K562 (cell line): ENCODE measurements at regions not wholly inside any gene's neighbourhood (a gene's known extent, or its start where the extent isn't known, plus 50 kb on each side); places are given as distances from the start of the nearest gene placed in this dataset.

Experiments
- ATAC-seq: fragments of 200-7000 bp; cut with Tn5 transposase; 3 replicates; pipeline ENCODE4 v1.9.1; 2020; ENCODE audit warnings: moderate library complexity
- BruUV-seq: library from RNA; stranded (reverse); fragments of 400-500 nt; replicated peaks from 2 replicates; lab custom pipeline; 2021; lab: Mats Ljungman, UMichigan
- CTCF ChIA-PET: fragments of 300-600 bp; formaldehyde crosslinking; extraction: SDS; loops from one replicate; lab custom pipeline; 2021; ENCODE audit warnings: low intra/inter-chr PET ratio; lab: Yijun Ruan, JAX
- POLR2A ChIA-PET: fragments of 300-600, 350-650 bp; sonication (Branson Sonifier 250); formaldehyde crosslinking; extraction: SDS; loops from one replicate; lab custom pipeline; 2021; ENCODE audit warnings: antibody characterized with exemption, inconsistent platforms; lab: Yijun Ruan, JAX
- DNase-seq, 4 experiments: peaks; one replicate each; pipeline versions ENCODE4 v3.0.0 to v3.0.0-alpha.2; 2011 to 2018; ENCODE audit warnings: low spot score in 3 of 4, mixed read lengths in 3 of 4; ENCODE audit errors: extremely low read depth in 1 of 4
- FAIRE-seq: peaks from 2 replicates; lab custom pipeline; 2011; peaks lifted over from hg19 to GRCh38; lab: Jason Lieb, UNC
- H2AFZ ChIP-seq: 2 replicates; pipeline ENCODE4 v1.6.0; 2011; ENCODE audit warnings: low read depth, low read length, control low read depth, inconsistent platforms
- H3K27ac ChIP-seq: fragments of 200-600 bp; 3 replicates; pipeline ENCODE4 v1.8.0; 2011; ENCODE audit warnings: low read depth, mild to moderate bottlenecking, control low read depth, inconsistent platforms, low read length, moderate library complexity, mixed read lengths; ENCODE audit errors: extremely low read depth
- H3K27me3 ChIP-seq, 2 experiments: fragments of 300-600 bp in 1 of 2; 2 replicates in 1 of 2; 3 replicates in 1 of 2; pipeline versions ENCODE4 v1.6.0 to v1.8.0; 2011; ENCODE audit warnings: inconsistent platforms in 2 of 2, low read length in 2 of 2, mild to moderate bottlenecking in 1 of 2, mixed read lengths in 1 of 2, moderate library complexity in 1 of 2; ENCODE audit not compliant: control insufficient read depth in 2 of 2, insufficient read depth in 2 of 2
- H3K36me3 ChIP-seq: fragments of 300-600 bp; 3 replicates; pipeline ENCODE4 v1.8.0; 2011; ENCODE audit warnings: mild to moderate bottlenecking, low read length, inconsistent platforms; ENCODE audit not compliant: control insufficient read depth, insufficient read depth
- H3K4me1 ChIP-seq, 2 experiments: fragments of 200-600 bp in 1 of 2; replicated peaks in 1 of 2; 2 replicates in 1 of 2; 3 replicates in 1 of 2; pipeline versions ENCODE4 v1.5.1 to v1.8.0; 2011; ENCODE audit warnings: inconsistent platforms in 2 of 2, low read length in 2 of 2, mild to moderate bottlenecking in 1 of 2, mixed read lengths in 1 of 2, moderate library complexity in 1 of 2; ENCODE audit not compliant: control insufficient read depth in 2 of 2, insufficient read depth in 2 of 2
- H3K4me2 ChIP-seq: 2 replicates; pipeline ENCODE4 v1.6.1; 2011; ENCODE audit warnings: low read length, control low read depth, inconsistent platforms, mixed read lengths; ENCODE audit not compliant: insufficient read depth
- H3K4me3 ChIP-seq: fragments of 200-600 bp; sonication (generic), shearing (Covaris generic); 2 replicates; pipeline ENCODE4 v1.5.1; 2016; ENCODE audit warnings: control low read depth, inconsistent platforms
- H3K79me2 ChIP-seq: fragments of 200-600 bp; 3 replicates; pipeline ENCODE4 v1.8.0; 2011; ENCODE audit warnings: low read length, inconsistent platforms; ENCODE audit not compliant: control insufficient read depth, insufficient read depth
- H3K9ac ChIP-seq, 2 experiments: 2 replicates each; pipeline versions ENCODE4 v1.6.0 to v1.6.1; 2011; ENCODE audit warnings: low read depth in 2 of 2, low read length in 2 of 2, control low read depth in 1 of 2, inconsistent platforms in 1 of 2, mild to moderate bottlenecking in 1 of 2, mixed read lengths in 1 of 2; ENCODE audit not compliant: insufficient read depth in 1 of 2
- H3K9me1 ChIP-seq: one replicate; pipeline ENCODE4 v1.6.0; 2011; ENCODE audit warnings: inconsistent platforms, mild to moderate bottlenecking, low read length, moderate library complexity; ENCODE audit not compliant: control insufficient read depth, insufficient read depth
- H3K9me3 ChIP-seq: replicated peaks from 2 replicates; pipeline ENCODE4 v1.5.1; 2011; ENCODE audit warnings: low read depth, low read length, inconsistent platforms; ENCODE audit not compliant: control insufficient read depth, insufficient read depth
- H4K20me1 ChIP-seq: replicated peaks from 2 replicates; pipeline ENCODE4 v1.6.1; 2011; ENCODE audit warnings: low read length, inconsistent platforms, mixed read lengths; ENCODE audit not compliant: control insufficient read depth, insufficient read depth
- KLF16 ChIP-seq: IDR thresholded peaks from 2 replicates; pipeline ENCODE4 v1.6.1; 2016; ENCODE audit warnings: antibody characterized with exemption
- MCM3 ChIP-seq: fragments of 450-650 bp; IDR thresholded peaks from 2 replicates; pipeline ENCODE4 v1.6.1; 2016
- MECOM ChIP-seq: fragments of 250-450 bp; sonication (Bioruptor Pico); IDR thresholded peaks from 2 replicates; pipeline ENCODE4 v1.8.0; 2022; ENCODE audit warnings: inconsistent platforms
- NBN ChIP-seq: fragments of 450-650 bp; IDR thresholded peaks from 2 replicates; pipeline ENCODE4 v1.6.1; 2016; ENCODE audit warnings: low read depth, mild to moderate bottlenecking
- NFATC3 ChIP-seq: fragments of 450-650 bp; IDR thresholded peaks from 2 replicates; pipeline ENCODE4 v1.6.1; 2017; ENCODE audit warnings: mild to moderate bottlenecking
- RBM17 ChIP-seq: fragments of 200-400 bp; formaldehyde crosslinking; IDR thresholded peaks from 2 replicates; pipeline ENCODE4 v1.6.1; 2017; ENCODE audit warnings: low read depth, mild to moderate bottlenecking, low read length, borderline replicate concordance
- YY1 ChIP-seq, 3 experiments: IDR thresholded peaks; 2 replicates each; pipeline ENCODE4 v1.6.1; 2011; ENCODE audit warnings: low read length in 2 of 3, mild to moderate bottlenecking in 2 of 3, moderate library complexity in 2 of 3, borderline replicate concordance in 1 of 3, control low read depth in 1 of 3, low read depth in 1 of 3; ENCODE audit not compliant: insufficient read depth in 3 of 3, insufficient replicate concordance in 2 of 3, control insufficient read depth in 1 of 3, insufficient read length in 1 of 3; ENCODE audit errors: extremely low read depth in 1 of 3
- WGBS: fragments of 100-300 bp; shearing (Covaris generic); methylation state at CpG from one replicate; pipeline ENCODE4 v1.1.6; 2016; ENCODE audit warnings: low coverage, mixed read lengths; ENCODE audit not compliant: insufficient coverage; ENCODE audit errors: missing lambda C conversion rate; 5-methylcytosine and 5-hydroxymethylcytosine counted together
- in situ Hi-C: fragments of 300-500 bp; cut with MboI; formaldehyde crosslinking; loops from 4 replicates; pipeline ENCODE4 v1.15.0; 2018; ENCODE audit warnings: inconsistent platforms, mixed read lengths
- intact Hi-C: fragments of 100-400 bp; cut with micrococcal nuclease; formaldehyde crosslinking; loops from 2 replicates; pipeline ENCODE4 v1.14.2; 2022
- TF ChIP-seq, protein P1 (sequence below): fragments of 250-450 bp; sonication (Bioruptor Pico); IDR thresholded peaks from 2 replicates; pipeline ENCODE4 v1.8.0; 2021; ENCODE audit warnings: moderate library complexity, mild to moderate bottlenecking, inconsistent platforms
- TF ChIP-seq, protein P2 (sequence below), 3 experiments: fragments of 200-800 bp in 1 of 3; sonication (Bioruptor generic) in 1 of 3; sonication (generic) in 1 of 3; formaldehyde crosslinking in 1 of 3; IDR thresholded peaks; 2 replicates each; pipeline versions ENCODE4 v1.6.1 to v1.8.0; 2016 to 2022; ENCODE audit warnings: mild to moderate bottlenecking in 2 of 3, missing compliant biosample characterization in 2 of 3, missing genetic modification characterization in 2 of 3, missing genetic modification reagents in 1 of 3
- TF ChIP-seq, protein P3 (sequence below): fragments of 150-350 bp; conservative IDR thresholded peaks from 2 replicates; pipeline ENCODE4 v1.6.1; 2014; ENCODE audit warnings: low read length

DNA sequence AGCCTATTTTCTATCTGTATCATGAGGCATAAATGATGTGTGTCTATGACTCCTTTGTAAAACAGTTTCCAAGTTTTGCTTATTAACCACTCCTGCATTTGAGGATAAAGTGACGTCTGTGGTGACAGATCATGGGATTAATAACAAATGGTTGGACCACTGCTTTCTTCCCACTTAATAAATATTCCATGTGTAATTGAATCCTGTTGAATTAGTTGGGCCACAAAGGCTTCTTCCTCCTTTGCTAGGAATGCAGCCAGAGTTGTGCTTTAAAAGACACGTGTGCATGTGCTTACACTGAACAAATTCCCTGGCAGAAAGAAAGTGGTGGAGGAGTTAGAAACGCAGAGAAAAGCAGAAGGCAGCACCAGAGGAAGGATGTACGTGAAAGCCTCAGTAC lies 150.2 kb downstream of the ACTBL2 start:
- FAIRE-seq: no peak
- 0% methylated on average over 4 of the region's 4 CpGs for WGBS
- POLR2A ChIA-PET: interaction anchor here (0.6 kb wide), 1 partner anchor 8 kb away, joined by 3 read pairs; no protein-coding TSS in a partner anchor
- TF ChIP-seq, protein P1, sequence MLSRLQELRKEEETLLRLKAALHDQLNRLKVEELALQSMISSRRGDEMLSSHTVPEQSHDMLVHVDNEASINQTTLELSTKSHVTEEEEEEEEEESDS: no peak
- TF ChIP-seq RBM17: no peak
- TF ChIP-seq YY1 (IDR thresholded peaks at IDR 0.05; ENCODE audit: borderline replicate concordance in 1 of 3, control insufficient read depth in 1 of 3, extremely low read depth in 1 of 3, insufficient read depth in 3 of 3, insufficient read length in 1 of 3, insufficient replicate concordance in 2 of 3, low read depth in 1 of 3, low read length in 2 of 3): no peak
- no peak for TF ChIP-seq MCM3
- TF ChIP-seq, protein P2, sequence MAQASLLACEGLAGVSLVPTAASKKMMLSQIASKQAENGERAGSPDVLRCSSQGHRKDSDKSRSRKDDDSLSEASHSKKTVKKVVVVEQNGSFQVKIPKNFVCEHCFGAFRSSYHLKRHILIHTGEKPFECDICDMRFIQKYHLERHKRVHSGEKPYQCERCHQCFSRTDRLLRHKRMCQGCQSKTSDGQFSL (CRISPR knock-in tag; IDR thresholded peaks at IDR 0.05): no peak
- TF ChIP-seq, protein P2 (tag; IDR thresholded peaks at IDR 0.05): no peak
- TF ChIP-seq KLF16: no peak
- TF ChIP-seq NBN: no peak
- TF ChIP-seq NFATC3: no peak
- TF ChIP-seq MECOM (CRISPR knock-in tag): no peak
- TF ChIP-seq, protein P3, sequence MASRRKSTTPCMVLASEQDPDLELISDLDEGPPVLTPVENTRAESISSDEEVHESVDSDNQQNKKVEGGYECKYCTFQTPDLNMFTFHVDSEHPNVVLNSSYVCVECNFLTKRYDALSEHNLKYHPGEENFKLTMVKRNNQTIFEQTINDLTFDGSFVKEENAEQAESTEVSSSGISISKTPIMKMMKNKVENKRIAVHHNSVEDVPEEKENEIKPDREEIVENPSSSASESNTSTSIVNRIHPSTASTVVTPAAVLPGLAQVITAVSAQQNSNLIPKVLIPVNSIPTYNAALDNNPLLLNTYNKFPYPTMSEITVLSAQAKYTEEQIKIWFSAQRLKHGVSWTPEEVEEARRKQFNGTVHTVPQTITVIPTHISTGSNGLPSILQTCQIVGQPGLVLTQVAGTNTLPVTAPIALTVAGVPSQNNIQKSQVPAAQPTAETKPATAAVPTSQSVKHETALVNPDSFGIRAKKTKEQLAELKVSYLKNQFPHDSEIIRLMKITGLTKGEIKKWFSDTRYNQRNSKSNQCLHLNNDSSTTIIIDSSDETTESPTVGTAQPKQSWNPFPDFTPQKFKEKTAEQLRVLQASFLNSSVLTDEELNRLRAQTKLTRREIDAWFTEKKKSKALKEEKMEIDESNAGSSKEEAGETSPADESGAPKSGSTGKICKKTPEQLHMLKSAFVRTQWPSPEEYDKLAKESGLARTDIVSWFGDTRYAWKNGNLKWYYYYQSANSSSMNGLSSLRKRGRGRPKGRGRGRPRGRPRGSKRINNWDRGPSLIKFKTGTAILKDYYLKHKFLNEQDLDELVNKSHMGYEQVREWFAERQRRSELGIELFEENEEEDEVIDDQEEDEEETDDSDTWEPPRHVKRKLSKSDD: no peak
- ATAC-seq: no peak
- in situ Hi-C loops (no loop called here), intact Hi-C loops (no loop called here)
- Histone ChIP-seq H3K9me3 (no peaks in the 10 kb centered on the region), H3K9ac (no peak overlapping the region), H2AFZ (no peak overlapping the region), H3K4me3 (no peak overlapping the region), H3K36me3 (no peaks in the 10 kb centered on the region), H3K27me3 (no peaks in the 10 kb centered on the region), H3K4me2 (no peak overlapping the region), H4K20me1 (no peaks in the 10 kb centered on the region), H3K9me1 (no peaks in the 10 kb centered on the region), H3K79me2 (no peaks in the 10 kb centered on the region), H3K4me1 (no peaks in the 10 kb centered on the region), H3K27ac (no peak overlapping the region)
- CTCF ChIA-PET: no interaction called here
- DNase-seq: no peak
- BruUV-seq: no TSS peak
